HG03520 (cell line): ENCODE measurements at regions not wholly inside any gene's neighbourhood (a gene's known extent, or its start where the extent isn't known, plus 50 kb on each side); places are given as distances from the start of the nearest gene placed in this dataset.
"Not testable (repeated sequence)": the region's sequence is repeated elsewhere in the genome, so short reads cannot be mapped to it uniquely, and the experiment has no call there.

Source experiments
- ATAC-seq: cut with Tn5 transposase; IDR thresholded peaks from one replicate; pipeline ENCODE4 v1.9.1; 2021; ENCODE audit warnings: mild to moderate bottlenecking, moderate library complexity; ENCODE audit not compliant: unreplicated experiment

DNA sequence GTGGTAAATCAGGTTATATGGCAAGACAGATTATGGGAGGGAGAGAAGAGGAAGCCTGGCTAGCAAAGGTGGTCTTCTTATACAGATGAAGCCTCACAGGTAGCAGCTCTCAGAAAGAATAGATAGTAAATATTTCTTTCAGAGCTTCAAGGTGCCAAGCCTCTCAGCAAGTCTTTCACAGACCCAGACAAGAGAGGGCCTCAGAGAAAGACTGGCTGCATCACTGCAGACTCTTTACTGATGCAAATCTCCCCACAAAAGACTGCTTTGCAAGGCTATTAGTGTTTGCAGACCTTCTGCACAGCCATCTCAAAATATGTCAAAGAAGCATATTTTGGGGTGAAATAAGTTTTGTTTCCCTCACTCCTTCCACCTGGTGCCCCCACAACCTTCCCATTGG lies 372.4 kb upstream of the RND3 start:
- no peak for ATAC-seq

DNA sequence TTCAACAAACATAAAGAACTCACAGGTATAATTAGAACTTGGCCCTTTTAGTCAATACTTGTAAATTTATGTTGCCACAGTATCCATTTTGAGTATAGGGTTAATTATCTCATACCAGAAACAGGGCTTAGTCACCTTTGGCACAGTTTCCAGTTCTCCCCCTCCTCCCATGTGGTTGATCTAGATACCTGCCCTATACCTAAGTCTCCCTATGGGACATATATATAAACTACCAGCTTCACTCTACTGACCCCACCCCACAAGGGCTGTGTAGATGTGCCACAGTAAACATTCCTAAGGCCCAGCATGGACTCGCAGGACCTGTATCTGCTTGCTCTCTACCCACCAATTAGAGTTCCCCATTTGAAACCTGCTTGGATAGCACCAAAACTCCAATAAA lies 371.7 kb upstream of the RND3 start:
- ATAC-seq: no peak

DNA sequence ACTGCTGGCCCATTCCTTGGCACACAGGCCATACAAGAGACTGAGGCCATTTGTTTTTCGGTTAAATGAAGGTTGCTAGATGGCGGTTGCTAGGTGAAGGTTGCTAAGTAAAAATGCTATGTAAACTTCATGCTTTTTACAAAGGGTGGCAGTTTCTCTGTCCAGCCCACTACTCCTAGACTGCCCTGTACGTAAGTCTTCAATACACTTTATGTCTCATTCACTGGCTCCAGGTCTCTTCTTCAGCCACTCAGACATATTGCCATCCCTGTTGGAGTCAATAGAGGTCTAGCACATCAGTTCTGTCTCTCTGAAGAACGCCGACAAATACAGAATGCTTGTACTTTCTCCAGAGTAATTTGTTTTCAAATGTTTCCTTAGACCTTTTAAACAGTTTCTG lies 370.9 kb upstream of the RND3 start:
- no peak for ATAC-seq

DNA sequence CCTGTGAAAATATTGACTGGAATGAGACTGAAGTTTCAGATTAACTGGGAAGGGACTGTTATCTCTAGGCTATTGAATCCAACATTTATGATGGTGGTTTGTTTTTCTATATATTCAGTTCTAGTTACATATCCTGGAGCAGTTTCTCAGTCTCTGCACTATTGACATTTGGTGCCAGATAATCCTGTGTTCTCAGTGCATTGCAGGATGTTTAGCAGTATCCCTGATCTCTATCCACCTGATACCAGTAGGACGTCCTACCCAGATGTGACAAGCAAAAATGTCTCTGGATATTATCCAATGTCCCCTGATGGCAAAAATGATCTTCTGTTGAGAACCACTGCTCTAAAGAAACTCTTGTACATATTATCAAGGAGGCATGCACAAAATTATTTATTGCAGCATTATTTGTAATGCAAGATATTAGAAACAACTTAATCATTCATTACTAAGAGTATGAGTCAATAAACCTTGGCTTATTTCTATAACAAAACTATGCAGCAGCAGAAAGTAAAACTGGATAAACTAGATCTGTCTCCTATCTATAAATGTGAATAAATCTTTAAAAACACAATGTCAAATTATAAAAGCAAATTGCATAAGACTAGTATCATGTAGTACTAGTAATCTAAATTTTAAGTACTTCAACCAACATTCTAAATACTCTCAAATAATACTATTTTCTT lies 369.3 kb upstream of the RND3 start:
- no peak for ATAC-seq

DNA sequence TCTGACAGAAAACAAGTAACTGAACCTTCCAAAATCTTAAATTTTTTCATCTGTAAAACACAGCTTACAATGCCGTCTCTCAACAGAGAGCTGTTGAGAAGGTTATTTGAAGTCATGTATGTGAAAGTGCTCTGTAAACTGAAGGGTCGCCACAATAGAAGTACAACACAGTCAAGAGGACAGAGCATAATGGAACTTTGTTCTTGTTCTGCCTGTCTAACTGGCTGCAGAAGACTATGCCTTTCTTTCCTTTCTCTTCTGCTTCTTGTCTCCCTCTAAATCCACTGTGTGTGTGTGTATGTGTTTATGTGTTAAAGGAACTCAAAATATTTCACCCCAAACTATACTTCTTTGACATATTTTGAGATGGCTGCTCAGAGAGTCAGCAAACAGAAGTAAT lies 365.8 kb upstream of the RND3 start:
- ATAC-seq: no peak

DNA sequence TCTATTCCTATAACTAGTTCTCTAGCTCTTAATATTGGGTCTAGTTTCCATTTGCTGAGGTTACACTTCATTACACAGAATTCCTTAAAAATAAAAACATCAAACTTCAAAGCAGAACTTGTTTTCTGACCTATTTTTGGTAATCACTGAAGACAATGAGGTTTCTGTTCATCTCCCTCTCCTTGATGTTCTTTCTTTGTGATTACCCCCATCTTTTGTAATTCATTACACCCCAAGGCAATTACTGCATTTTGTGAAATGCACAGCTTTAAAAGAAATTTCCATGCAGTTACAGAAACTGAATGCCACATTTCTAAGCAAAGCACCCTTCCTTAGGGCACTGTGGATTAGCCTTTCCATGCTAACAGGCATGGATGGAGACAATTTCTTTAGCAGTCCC lies 363.2 kb upstream of the RND3 start:
- ATAC-seq: no peak

DNA sequence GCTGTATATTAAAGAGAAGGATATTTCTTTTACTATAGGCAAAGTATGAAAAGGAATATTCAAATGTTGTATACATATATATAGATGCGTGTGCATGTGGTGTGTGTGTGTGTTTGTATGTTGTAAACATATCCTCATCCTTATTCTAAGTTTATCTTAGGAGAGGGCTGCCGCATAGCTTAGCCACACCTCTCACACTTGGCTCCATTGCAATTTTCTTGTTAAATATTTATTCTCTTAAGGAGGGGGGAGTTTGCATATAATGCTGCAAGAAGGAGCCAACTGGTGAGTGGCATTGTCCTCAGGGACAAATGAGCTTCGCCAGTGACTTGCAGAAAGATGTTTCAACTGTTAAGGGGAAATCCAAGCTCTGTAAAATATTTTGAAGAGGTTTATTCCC lies 360.1 kb upstream of the RND3 start:
- no peak for ATAC-seq

DNA sequence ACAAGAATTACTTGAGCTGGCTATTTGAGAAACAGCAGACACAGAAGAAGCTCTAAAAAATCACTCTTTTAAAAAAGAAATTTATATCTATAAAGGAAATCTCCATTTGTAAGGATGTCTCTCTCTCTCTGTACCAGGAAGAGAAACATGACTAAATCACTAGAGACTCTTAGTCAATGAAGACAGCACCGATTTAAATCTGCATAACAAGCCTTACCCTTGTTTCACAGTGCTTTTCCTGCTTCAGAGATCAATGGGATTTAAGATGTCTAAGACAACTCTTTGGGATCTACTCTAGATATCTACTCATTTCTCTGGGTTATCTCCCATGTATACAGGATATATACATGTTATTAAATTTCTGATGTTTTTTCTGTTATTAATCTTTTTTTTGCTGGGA lies 359.2 kb upstream of the RND3 start:
- ATAC-seq: no peak

DNA sequence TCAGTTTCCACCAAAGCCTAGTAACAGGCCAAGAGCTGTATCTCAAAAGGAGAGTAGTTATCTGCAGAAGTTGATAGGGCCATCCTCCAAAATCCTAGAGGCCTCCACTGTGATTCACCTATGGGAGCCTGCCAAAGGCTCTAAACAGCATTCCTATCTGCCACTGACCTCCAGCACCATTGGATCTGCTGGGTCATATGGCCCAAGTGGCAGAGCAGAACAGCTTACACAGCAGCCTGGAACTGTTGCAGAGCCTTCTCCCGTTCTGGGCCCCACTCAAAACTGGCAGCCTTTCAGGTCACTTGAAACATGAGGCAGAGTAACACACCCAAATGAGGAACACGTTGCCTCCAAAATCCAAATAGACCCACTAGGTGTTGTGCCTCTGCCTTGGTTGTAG lies 345.2 kb upstream of the RND3 start:
- ATAC-seq: no peak

DNA sequence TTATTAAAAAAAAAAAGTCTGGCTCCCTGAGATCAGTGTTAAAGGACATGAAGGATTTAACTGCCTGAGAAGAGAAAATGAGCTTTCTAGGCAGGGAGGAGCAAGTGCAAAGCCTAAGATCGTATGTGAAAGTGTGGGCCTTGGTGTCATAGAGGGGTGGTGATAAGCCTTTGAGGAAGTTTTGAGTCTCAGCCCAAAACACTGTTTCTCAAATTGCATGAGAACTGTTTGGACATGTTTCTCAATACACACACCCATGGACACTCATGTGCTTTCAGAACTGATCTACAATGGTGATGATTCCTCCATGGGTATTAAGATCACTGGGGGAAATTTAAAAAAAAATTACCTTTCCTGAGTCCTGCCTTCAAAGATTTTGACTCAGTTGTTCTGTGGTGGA lies 336.7 kb upstream of the RND3 start:
- ATAC-seq: no peak

DNA sequence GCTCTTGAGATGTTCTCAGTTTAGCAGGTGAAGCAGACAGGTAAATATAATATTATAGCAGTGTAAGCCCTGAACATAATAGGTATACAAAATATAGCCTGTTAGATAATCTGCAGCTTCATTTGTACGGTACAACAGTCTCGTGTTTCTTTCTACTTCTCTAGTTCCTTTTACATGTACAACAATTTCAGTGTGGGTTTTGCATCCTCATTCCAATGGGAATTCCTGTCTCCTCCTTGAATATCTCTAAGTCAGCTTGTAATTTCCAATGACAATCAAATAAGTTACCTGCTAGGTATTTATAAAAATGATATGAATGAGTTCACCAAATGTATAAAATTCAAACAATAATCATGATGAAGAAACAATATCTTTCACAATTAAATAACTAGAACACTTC lies 330.0 kb upstream of the RND3 start:
- no peak for ATAC-seq

DNA sequence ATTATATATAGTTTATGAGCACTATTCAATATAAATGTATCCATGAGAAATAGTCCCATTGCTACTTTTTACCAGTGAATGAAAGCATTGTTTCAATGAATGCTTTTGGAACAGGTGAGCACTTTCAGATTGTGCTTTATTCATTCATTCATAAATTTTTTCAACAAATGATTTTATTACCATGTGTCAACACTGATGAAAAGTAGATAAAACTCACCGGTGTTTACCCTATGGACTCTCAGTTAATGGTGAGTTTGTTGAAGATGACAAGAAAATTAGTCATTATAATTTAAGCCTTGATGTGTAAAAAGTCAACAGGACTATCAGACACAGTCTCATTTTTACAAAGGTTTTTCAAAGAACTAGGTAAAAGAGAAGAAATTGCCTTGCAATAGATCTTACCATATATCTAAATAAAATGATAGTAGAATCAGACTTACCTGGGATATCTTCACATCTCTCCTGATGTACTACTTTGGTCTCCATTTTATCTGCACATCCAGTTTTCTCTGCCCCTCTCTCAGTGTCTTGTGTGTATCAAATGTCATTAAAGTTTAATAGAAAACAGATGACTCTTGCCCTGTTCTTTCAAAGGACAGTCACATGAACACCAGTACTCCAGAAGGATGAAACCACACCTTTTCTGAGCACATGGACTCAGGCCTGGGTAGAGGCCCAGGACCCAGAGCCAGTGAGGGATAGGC lies 325.3 kb upstream of the RND3 start:
- ATAC-seq: no peak

DNA sequence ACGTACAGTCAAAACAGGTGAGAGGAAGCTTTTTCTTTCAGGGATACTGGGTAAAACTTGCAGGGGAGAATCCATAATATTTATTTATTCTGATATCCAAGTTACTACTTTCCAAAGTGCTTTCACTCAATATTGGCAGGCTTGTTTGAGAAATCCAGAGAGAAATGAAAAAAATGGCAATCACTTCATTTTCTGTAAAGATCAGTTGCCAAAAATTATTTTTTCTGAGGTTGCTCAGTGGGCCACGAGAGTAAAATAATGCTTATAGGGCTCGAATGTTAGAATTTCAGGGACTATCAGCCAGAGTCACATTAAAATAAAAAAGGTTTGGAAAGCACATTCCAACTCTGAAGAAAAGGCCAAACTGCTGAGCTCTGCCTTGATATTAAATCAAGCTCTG lies 324.6 kb upstream of the RND3 start:
- no peak for ATAC-seq

DNA sequence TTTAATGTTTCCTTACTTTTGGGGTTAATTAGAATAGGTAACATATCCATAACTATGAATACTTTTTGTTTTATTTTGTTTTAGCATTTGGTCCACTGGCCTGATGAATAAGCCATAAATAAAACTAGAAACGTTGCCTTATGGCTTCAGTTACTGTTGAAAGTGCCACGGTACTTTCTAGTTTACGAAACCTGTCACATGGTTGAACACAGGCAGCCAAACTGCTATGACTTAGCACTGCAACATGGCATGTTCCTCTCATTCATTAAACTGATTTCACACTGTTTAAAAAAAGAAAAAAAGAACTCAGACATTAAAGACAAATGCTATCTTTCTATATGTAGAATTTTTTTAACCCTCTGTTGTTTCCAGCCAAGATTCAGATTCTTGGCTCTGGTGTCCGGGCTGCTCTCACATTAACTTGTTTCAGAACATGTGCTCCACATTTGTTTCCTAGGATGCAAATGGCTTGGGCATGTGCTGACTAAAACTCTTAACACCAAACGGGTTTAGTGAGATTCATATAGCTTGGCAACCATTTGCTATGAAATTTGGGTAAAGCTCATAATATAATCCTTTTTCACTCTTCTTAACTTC lies 323.9 kb upstream of the RND3 start:
- ATAC-seq: peak; percentile 71

DNA sequence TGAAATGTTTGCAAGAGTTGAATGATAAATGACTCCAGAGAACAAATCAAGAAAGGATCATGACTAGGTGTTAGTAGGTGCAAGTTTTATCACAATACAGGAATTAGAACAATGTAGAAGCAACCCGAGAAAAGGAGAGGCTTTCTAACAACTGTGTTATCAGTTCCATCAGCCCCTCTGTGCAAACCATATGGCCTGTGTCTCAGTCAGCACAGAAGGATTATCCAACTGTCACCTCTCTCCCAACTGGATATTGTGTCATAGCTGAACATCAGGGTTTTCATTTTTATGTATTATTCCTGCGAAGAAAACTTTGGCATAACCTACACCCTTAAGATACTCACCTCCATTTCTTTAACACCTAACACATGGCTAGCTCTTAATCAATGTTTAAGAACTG lies 321.6 kb upstream of the RND3 start:
- no peak for ATAC-seq

DNA sequence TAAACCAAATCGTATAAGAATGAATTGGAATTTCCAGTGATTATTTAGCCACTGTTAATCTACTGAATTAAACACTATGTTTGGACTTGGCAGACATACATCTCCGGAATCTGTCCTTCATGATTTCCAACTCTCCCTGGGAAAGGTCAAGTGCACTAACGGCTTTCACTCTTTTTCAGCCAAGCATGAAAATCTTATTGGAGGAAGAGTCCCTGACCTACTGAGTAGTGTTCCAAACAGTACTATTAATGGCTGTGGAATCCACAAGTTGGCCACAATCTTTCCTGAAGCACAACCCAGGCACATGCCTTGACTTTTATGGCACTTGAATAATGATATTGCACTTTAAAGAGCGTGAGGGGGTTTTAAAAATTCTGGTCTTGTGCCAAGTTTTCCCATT lies 318.9 kb upstream of the RND3 start:
- no peak for ATAC-seq

DNA sequence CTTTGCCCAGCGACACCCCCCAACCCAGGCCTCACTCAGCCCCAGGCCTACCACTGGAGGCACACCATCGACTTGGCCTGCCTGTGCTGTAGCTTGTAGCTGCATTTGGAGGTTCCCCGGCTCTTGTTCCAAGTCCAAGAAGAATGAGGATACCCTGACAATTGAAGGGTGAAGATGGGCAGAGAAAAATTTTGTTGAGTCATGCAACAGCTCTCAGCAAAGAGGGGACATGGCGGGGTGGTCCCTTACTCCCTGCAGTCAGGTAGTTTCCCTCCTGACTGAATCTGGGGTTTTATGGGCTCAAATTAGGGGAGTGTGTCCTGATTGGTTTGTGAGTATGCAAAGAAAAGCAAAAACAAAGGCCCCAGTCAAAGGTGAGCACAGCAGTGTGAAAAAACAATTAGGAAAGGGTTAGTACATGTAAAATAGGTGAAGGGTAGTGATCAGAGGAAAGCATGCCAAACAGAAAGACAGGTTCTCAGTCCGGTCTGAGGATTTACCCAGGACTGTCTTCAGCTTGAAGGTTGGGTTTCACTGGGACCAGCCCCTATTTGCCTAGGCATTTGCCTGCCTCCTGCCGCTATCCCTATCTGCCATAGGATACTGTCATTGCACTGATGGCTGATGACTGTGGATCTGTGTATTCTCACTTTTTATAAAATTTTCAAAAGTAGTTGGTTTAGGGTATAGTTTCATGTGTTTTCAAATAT lies 316.4 kb upstream of the RND3 start:
- no peak for ATAC-seq

DNA sequence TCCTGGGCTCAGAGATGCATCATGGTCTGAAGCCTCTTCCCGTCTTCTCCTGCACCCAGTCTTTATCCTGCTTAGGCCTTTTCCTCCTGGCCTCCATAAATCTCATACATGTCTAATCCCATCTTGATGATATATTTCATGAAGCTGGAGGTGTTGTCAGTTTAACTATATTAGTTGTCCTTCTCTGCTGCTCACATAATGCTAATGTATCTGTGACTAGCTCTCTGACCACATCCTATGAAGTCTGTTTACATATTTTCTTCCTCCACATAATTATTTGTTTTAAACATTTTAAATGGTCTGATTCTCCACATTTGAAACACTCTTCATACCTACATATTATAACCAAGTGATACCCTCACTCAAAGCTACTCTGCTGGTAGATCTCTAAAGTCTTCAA lies 315.2 kb upstream of the RND3 start:
- no peak for ATAC-seq

DNA sequence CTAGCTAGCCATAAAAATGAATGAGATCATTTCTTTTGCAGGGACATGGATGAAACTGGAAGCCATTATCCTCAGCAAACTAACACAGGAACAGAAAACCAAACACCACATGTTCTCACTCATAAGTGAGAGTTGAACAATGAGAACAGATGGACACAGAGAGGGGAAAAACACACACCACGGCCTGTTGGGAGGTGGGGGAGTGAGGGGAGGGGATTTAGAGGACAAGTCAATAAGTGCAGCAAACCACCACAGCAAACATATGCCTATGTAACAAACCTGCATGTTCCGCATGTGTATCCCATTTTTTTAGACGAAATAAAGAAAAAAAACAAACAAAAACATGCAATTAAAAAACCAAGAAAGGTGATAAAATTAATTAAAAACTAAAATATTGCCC lies 308.8 kb upstream of the RND3 start:
- ATAC-seq: not testable (repeated sequence)

DNA sequence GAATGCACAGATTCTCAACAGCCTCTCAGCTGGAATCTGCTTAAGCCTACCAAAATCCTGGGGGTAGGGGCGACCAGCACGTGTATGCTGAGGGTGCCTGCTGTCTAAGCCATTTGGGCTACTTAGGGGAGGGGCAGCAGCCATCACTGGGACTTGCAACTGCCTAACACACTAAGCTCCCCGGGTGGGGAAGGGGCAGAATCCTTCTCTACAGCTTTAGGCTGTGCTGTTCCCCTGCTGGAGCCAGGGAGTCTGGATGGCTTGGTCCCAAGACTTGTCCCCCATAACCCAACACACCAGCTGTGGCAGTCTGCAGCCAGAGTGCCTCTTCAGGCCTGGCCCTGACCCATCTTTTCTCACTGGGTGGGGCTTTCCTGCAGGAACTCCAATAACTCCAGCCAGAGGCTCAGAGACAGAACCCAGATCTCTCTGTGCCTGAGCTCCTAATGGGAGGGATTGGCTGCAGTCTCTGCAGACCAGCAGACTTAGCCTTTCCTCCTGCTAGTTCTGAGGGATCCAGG lies 305.4 kb upstream of the RND3 start:
- ATAC-seq: no peak

DNA sequence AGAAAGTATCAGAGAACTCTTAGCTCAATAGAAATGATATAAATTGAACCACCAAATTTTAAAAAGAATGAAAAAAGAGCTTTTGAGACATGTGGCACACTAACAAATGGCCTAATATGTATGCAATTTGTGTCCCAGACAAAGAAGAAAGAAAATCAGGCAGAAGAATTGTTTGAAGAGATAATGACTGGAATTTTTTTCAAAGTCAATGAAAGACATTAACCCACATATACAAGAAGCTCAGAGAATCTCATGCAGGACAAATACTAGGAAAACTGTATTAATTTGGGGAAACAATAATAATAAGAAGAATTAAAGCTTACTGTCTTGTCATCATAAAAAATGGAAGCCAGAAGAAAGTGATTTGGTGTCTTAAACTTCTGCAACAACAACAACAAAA lies 304.1 kb upstream of the RND3 start:
- no peak for ATAC-seq
